ENCODE measurements at regions not wholly inside any gene's neighbourhood (a gene's known extent, or its start where the extent isn't known, plus 50 kb on each side); places are given as distances from the start of the nearest gene placed in this dataset.

DNA sequence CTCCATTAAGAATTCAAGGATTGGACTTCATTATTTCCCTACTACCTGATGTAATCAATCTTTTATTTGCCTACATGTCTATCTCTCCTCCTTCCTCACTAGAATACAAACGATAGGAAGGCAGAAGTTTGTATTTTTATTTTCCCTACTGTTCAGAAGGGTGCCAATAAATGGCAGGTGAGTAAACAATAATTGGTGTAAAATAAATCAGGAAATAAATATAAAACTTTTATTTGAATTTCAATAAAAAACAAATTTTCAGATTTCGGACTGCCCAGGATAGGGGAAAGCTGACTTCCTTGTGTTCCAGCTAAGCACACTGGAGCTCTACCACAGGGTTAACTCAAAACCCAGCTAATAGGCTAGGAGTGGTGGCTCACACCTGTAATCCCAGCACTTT is 636.3 kb upstream of the BCHE start:
- no peaks in the 10 kb centered on the region for H3K4me1 ChIP-seq
- DNase-seq, result no peak
- no peaks in the 10 kb centered on the region for H3K27me3 ChIP-seq
- TF ChIP-seq, protein P1, sequence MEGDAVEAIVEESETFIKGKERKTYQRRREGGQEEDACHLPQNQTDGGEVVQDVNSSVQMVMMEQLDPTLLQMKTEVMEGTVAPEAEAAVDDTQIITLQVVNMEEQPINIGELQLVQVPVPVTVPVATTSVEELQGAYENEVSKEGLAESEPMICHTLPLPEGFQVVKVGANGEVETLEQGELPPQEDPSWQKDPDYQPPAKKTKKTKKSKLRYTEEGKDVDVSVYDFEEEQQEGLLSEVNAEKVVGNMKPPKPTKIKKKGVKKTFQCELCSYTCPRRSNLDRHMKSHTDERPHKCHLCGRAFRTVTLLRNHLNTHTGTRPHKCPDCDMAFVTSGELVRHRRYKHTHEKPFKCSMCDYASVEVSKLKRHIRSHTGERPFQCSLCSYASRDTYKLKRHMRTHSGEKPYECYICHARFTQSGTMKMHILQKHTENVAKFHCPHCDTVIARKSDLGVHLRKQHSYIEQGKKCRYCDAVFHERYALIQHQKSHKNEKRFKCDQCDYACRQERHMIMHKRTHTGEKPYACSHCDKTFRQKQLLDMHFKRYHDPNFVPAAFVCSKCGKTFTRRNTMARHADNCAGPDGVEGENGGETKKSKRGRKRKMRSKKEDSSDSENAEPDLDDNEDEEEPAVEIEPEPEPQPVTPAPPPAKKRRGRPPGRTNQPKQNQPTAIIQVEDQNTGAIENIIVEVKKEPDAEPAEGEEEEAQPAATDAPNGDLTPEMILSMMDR (IDR thresholded peaks at IDR 0.05; ENCODE audit: low read depth, low read length), result no peak
- H3K4me3 ChIP-seq (ENCODE audit: low read depth, low read length), result no peak overlapping the region
- no peaks in the 10 kb centered on the region for H3K9me3 ChIP-seq
- no peaks in the 10 kb centered on the region for H3K36me3 ChIP-seq

DNA sequence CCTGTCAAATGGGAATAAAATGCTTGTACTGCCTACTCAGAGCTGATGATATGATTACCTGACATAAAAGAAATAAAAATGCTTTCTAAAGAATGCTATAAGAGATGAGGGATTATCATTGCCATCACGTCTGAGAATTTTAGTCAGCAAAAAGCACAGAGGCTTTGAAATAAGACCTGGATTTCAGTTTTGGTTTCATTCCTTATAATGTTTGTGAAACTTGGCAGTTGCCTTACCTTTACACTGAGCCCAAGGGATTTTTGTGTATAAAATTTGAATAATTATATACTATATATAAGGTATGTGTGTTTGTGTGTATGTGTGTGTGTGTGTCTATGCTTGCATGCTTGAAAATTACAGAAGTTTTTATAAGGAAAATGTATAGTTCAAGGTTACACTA is 634.8 kb upstream of the BCHE start:
- DNase-seq, result no peak
- TF ChIP-seq, protein P1 (IDR thresholded peaks at IDR 0.05; ENCODE audit: low read depth, low read length), result no peak
- Histone ChIP-seq H3K4me1 (no peaks in the 10 kb centered on the region), H3K9me3 (no peaks in the 10 kb centered on the region), H3K4me3 (ENCODE audit: low read depth, low read length) (no peak overlapping the region), H3K27me3 (no peaks in the 10 kb centered on the region), H3K36me3 (no peaks in the 10 kb centered on the region)

DNA sequence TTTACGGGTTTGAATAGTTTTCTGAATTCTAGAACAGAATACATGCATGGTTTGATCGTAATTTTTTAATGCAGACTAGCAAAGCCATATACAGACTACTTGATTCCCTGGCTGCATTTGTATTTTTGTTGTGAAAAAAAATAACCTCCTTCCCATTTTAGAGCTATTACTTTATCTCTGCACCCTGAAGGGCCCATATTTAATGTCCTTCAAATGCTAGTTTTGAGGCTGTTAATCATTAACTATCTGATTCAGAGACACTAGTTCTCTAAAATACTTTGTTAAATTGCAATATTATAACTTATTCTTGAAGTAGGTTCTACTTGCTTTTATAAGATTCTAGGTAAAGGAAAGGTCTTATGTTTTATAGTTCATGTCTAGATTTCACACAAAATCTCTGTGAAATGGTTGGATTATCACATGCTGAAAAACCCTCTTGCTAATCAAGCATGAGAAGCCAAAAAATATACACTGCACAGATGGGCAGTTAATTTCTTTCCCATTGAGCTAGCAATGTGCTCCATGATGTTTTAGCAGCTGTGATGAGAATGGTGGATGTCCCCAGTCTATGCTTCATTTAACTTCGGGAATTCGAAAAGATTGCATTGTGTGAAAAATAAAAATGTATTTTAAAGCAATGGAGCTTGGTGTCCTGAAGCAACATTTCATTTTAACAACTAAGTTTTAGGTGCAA is 634.0 kb upstream of the BCHE start:
- no peak overlapping the region for H3K4me3 ChIP-seq (ENCODE audit: low read depth, low read length)

DNA sequence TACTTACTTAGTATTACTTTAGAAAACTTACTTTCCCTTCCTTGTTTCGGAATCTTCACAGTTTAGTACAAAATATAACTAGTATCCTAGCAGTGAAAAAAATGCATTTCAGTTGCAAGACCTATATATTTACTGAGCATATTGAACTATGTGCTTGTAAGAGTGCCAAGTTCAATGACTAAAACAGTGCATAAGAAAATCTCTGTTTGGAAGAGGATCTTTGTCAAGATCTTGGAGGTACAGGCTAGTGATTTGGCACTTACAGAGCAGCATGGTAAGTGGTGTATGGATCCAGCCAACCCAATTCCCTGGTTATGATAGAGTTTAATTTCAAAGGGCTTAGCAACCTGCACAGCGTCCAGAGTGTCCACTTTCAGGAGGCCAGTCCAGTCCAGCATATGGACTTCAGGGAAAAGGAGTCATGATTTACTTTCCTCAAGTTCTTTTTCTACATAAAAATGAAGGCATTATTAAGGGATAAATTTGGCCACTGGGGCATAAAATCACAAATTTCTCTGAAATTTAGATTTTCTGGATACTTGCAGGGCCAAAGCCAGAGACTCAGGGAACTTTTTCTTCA is 625.8 kb upstream of the BCHE start:
- H3K36me3 ChIP-seq, result no peaks in the 10 kb centered on the region
- TF ChIP-seq, protein P1 (IDR thresholded peaks at IDR 0.05; ENCODE audit: low read depth, low read length), result no peak
- H3K4me1 ChIP-seq, result no peaks in the 10 kb centered on the region
- H3K4me3 ChIP-seq (ENCODE audit: low read depth, low read length), result no peak overlapping the region
- H3K27me3 ChIP-seq, result no peaks in the 10 kb centered on the region
- DNase-seq, result no peak
- H3K9me3 ChIP-seq, result no peaks in the 10 kb centered on the region

More for the DNA sequence above, 634.0 kb upstream of the BCHE start:
- TF ChIP-seq, protein P1 (IDR thresholded peaks at IDR 0.05; ENCODE audit: low read depth, low read length), result no peak
- H3K9me3 ChIP-seq, result no peaks in the 10 kb centered on the region
- DNase-seq, result no peak
- H3K36me3 ChIP-seq, result no peaks in the 10 kb centered on the region
- H3K27me3 ChIP-seq, result no peaks in the 10 kb centered on the region
- H3K4me1 ChIP-seq, result no peaks in the 10 kb centered on the region

DNA sequence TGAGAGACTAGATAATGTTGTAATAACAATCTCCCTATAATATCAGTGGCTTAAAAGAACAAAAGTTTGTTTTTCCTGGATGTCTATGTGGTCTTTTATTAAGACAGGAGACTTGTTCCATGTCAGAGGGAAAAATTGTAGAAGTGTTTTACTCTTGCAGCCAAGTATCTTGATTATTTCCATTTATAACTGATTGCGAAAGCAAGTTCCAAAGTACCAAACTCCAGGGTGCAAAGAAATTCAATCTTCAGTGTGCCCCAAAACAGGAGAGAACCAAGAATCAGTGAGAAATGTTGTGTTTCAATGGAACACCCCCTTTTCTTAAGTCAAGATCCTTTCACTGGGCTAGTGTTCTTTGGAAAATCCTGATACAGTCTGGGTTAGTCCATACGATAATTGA is 624.4 kb upstream of the BCHE start:
- no peak for DNase-seq
- no peaks in the 10 kb centered on the region for H3K9me3 ChIP-seq
- TF ChIP-seq, protein P1 (IDR thresholded peaks at IDR 0.05; ENCODE audit: low read depth, low read length), result no peak

DNA sequence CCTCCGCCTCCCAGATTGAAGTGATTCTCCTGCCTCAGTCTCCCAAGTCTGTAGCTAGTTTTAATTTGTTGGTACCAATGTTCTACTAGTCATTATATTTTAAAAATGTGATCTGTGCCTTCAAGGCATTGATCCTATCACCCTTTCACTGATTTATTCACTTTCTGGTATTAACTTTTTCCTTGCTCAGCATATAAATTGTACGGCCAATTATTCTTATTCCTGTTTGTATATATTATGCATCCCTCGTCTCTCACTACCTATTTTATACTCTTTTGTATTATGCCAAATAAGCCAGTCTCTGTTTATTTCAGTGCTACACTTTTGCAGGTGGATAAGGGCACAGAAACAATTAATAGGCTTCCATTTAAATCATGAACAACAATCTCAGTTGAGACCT is 620.2 kb upstream of the BCHE start:
- Histone ChIP-seq H3K27me3 (no peaks in the 10 kb centered on the region), H3K4me3 (ENCODE audit: low read depth, low read length) (no peak overlapping the region), H3K4me1 (no peaks in the 10 kb centered on the region), H3K36me3 (no peaks in the 10 kb centered on the region), H3K9me3 (no peaks in the 10 kb centered on the region; the same call in 1 of the 2 replicates)
- TF ChIP-seq, protein P1 (IDR thresholded peaks at IDR 0.05; ENCODE audit: low read depth, low read length), result no peak
- no peak for DNase-seq

More for the DNA sequence above, 624.4 kb upstream of the BCHE start:
- no peaks in the 10 kb centered on the region for H3K36me3 ChIP-seq
- no peaks in the 10 kb centered on the region for H3K4me1 ChIP-seq
- no peaks in the 10 kb centered on the region for H3K27me3 ChIP-seq
- no peak overlapping the region for H3K4me3 ChIP-seq (ENCODE audit: low read depth, low read length)

All from BE2C (cell line).